ENCODE measurements at regions not wholly inside any gene's neighbourhood (a gene's known extent, or its start where the extent isn't known, plus 50 kb on each side); places are given as distances from the start of the nearest gene placed in this dataset.

GRCh38 chr14:21867541-21867940 lies 193.9 kb upstream of the OR4E1 start:
- no peaks in the 10 kb centered on the region for H3K36me3 ChIP-seq (ENCODE audit: insufficient read depth, low read length)
- H2AFZ ChIP-seq (ENCODE audit: low read length): no peak overlapping the region
- no peaks in the 10 kb centered on the region for H4K20me1 ChIP-seq (ENCODE audit: insufficient read depth, low read length, poor library complexity, severe bottlenecking)
- H3K4me2 ChIP-seq (ENCODE audit: low read depth, low read length, poor library complexity, severe bottlenecking): no peak overlapping the region
- H3K9me2 ChIP-seq (replicated peaks; ENCODE audit: low read depth, low read length): no peaks in the 10 kb centered on the region
- H3K27me3 ChIP-seq (ENCODE audit: insufficient read depth, low read length, poor library complexity, severe bottlenecking): no peaks in the 10 kb centered on the region
- no peak overlapping the region for H3K9ac ChIP-seq (ENCODE audit: low read depth, low read length, poor library complexity, severe bottlenecking)
- TF ChIP-seq, protein P1, sequence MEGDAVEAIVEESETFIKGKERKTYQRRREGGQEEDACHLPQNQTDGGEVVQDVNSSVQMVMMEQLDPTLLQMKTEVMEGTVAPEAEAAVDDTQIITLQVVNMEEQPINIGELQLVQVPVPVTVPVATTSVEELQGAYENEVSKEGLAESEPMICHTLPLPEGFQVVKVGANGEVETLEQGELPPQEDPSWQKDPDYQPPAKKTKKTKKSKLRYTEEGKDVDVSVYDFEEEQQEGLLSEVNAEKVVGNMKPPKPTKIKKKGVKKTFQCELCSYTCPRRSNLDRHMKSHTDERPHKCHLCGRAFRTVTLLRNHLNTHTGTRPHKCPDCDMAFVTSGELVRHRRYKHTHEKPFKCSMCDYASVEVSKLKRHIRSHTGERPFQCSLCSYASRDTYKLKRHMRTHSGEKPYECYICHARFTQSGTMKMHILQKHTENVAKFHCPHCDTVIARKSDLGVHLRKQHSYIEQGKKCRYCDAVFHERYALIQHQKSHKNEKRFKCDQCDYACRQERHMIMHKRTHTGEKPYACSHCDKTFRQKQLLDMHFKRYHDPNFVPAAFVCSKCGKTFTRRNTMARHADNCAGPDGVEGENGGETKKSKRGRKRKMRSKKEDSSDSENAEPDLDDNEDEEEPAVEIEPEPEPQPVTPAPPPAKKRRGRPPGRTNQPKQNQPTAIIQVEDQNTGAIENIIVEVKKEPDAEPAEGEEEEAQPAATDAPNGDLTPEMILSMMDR (conservative IDR thresholded peaks at IDR 0.05; ENCODE audit: low read length): no peak
- no peak for TF ChIP-seq EZH2phosphoT487 (IDR thresholded peaks at IDR 0.05; ENCODE audit: borderline replicate concordance)
- H3K9me3 ChIP-seq (ENCODE audit: insufficient read depth, low read depth, low read length): no peaks in the 10 kb centered on the region
- no peaks in the 10 kb centered on the region for H3K79me2 ChIP-seq (ENCODE audit: insufficient read depth, low read length)
- H3K4me3 ChIP-seq (ENCODE audit: low read length, poor library complexity, severe bottlenecking): no peak overlapping the region
- peaks cover 4% of the 10 kb centered on the region for H3K4me1 ChIP-seq (ENCODE audit: insufficient read depth, low read length, poor library complexity, severe bottlenecking)
- H3F3A ChIP-seq (ENCODE audit: low read depth): no peaks in the 10 kb centered on the region

DNA sequence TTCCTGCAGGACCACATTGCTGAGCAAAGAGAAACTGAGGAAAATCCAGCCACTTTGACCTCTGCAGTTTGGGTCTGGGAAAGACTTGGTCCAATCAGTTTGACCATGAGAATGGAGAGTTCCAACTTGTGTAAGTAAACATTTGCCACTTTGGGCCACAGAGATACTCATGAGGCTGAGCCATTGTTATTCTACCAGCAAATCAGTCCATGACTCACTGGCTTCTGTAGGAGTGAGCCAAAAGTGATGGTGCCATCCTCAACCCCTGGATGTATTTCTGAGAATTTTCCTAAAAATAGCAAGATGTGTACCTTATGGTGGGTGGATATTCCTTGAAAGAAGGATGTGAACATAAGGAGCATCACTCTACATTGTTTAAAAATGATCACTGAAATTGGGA lies 192.9 kb upstream of the OR4E1 start:
- Histone ChIP-seq H3K4me1 (ENCODE audit: insufficient read depth, low read length, poor library complexity, severe bottlenecking) (no peaks in the 10 kb centered on the region), H3K9me2 (replicated peaks; ENCODE audit: low read depth, low read length) (no peaks in the 10 kb centered on the region), H3K9ac (ENCODE audit: low read depth, low read length, poor library complexity, severe bottlenecking) (no peak overlapping the region), H3K27me3 (ENCODE audit: insufficient read depth, low read length, poor library complexity, severe bottlenecking) (no peaks in the 10 kb centered on the region), H3K4me3 (ENCODE audit: low read length, poor library complexity, severe bottlenecking) (no peak overlapping the region), H3K9me3 (ENCODE audit: insufficient read depth, low read depth, low read length) (no peaks in the 10 kb centered on the region), H3K79me2 (ENCODE audit: insufficient read depth, low read length) (no peaks in the 10 kb centered on the region), H3K4me2 (ENCODE audit: low read depth, low read length, poor library complexity, severe bottlenecking) (no peak overlapping the region), H4K20me1 (ENCODE audit: insufficient read depth, low read length, poor library complexity, severe bottlenecking) (no peaks in the 10 kb centered on the region), H3F3A (ENCODE audit: low read depth) (no peaks in the 10 kb centered on the region), H3K36me3 (ENCODE audit: insufficient read depth, low read length) (no peaks in the 10 kb centered on the region), H2AFZ (ENCODE audit: low read length) (no peak overlapping the region)
- TF ChIP-seq, protein P1 (conservative IDR thresholded peaks at IDR 0.05; ENCODE audit: low read length): no peak
- no peak for TF ChIP-seq EZH2phosphoT487 (IDR thresholded peaks at IDR 0.05; ENCODE audit: borderline replicate concordance)

- Histone ChIP-seq H3K79me2 (ENCODE audit: insufficient read depth, low read length) (no peaks in the 10 kb centered on the region), H3F3A (ENCODE audit: low read depth) (no peaks in the 10 kb centered on the region), H3K9ac (ENCODE audit: low read depth, low read length, poor library complexity, severe bottlenecking) (no peak overlapping the region), H3K4me2 (ENCODE audit: low read depth, low read length, poor library complexity, severe bottlenecking) (no peak overlapping the region), H3K27me3 (ENCODE audit: insufficient read depth, low read length, poor library complexity, severe bottlenecking) (no peaks in the 10 kb centered on the region), H3K4me3 (ENCODE audit: low read length, poor library complexity, severe bottlenecking) (no peak overlapping the region), H3K4me1 (ENCODE audit: insufficient read depth, low read length, poor library complexity, severe bottlenecking) (peaks cover 6% of the 10 kb centered on the region), H3K9me2 (replicated peaks; ENCODE audit: low read depth, low read length) (no peaks in the 10 kb centered on the region), H3K9me3 (ENCODE audit: insufficient read depth, low read depth, low read length) (no peaks in the 10 kb centered on the region), H2AFZ (ENCODE audit: low read length) (no peak overlapping the region), H4K20me1 (ENCODE audit: insufficient read depth, low read length, poor library complexity, severe bottlenecking) (no peaks in the 10 kb centered on the region), H3K36me3 (ENCODE audit: insufficient read depth, low read length) (no peaks in the 10 kb centered on the region)
- TF ChIP-seq, protein P1 (conservative IDR thresholded peaks at IDR 0.05; ENCODE audit: low read length): no peak
- no peak for TF ChIP-seq EZH2phosphoT487 (IDR thresholded peaks at IDR 0.05; ENCODE audit: borderline replicate concordance)
These were observed 189.7 kb upstream of the OR4E1 start for GRCh38 chr14:21863289-21863688.

Measured in Loucy (cell line).